Adrenal gland (tissue), 5 donors: ENCODE measurements at regions not wholly inside any gene's neighbourhood (a gene's known extent, or its start where the extent isn't known, plus 50 kb on each side); places are given as distances from the start of the nearest gene placed in this dataset.

ENCODE experiments used
- CTCF ChIP-seq, 6 experiments: fragments of 450-650 bp in 4 of 6; fragments of 200-600 bp in 2 of 6; sonication (generic) in 1 of 6; IDR thresholded peaks; 1 replicate in 5 of 6; 2 replicates in 1 of 6; pipeline versions ENCODE4 v1.5.1 to v1.8.0; 2016 to 2021; ENCODE audit warnings: antibody characterized with exemption in 6 of 6, mild to moderate bottlenecking in 2 of 6, moderate library complexity in 1 of 6
- POLR2A ChIP-seq, 2 donors: fragments of 450-650 bp; IDR thresholded peaks; one replicate each; pipeline ENCODE4 v1.6.1; 2017; ENCODE audit warnings: antibody characterized with exemption in 2 of 2, mild to moderate bottlenecking in 2 of 2, moderate library complexity in 1 of 2
- donor health status: DM: no; HTN: no; CAD: no.

GRCh38 chr6:81120280-81120679, 632.2 kb downstream of the TENT5A start:
- TF ChIP-seq CTCF (IDR thresholded peaks at IDR 0.05) (no peak), POLR2A (IDR thresholded peaks at IDR 0.05) (no peak)
